GM12878 (cell line): ENCODE measurements at regions not wholly inside any gene's neighbourhood (a gene's known extent, or its start where the extent isn't known, plus 50 kb on each side); places are given as distances from the start of the nearest gene placed in this dataset.

Experiments
- ATF3 ChIP-seq: IDR thresholded peaks from 2 replicates; pipeline ENCODE4 v1.6.1; 2011; ENCODE audit warnings: low read depth, mild to moderate bottlenecking, low read length, moderate library complexity, borderline replicate concordance; ENCODE audit errors: extremely low read depth
- CTCF ChIP-seq, 3 experiments: IDR thresholded peaks in 2 of 3; conservative IDR thresholded peaks in 1 of 3; 2 replicates each; pipeline ENCODE4 v1.5.1; 2011; ENCODE audit warnings: low read depth in 3 of 3, low read length in 3 of 3, mild to moderate bottlenecking in 3 of 3, control low read depth in 2 of 3, moderate library complexity in 2 of 3, inconsistent platforms in 1 of 3, mixed read lengths in 1 of 3; ENCODE audit not compliant: control insufficient read depth in 2 of 3, insufficient read depth in 1 of 3; ENCODE audit errors: extremely low read depth in 1 of 3
- E2F8 ChIP-seq: fragments of 450-650 bp; IDR thresholded peaks from 2 replicates; pipeline ENCODE4 v1.6.1; 2018; ENCODE audit warnings: mild to moderate bottlenecking, low read depth, moderate library complexity; ENCODE audit not compliant: partially characterized antibody
- EP300 ChIP-seq, 2 experiments: fragments of 150-350 bp in 1 of 2; IDR thresholded peaks; 2 replicates each; pipeline ENCODE4 v1.6.1; 2011 to 2012; ENCODE audit warnings: low read depth in 2 of 2, low read length in 2 of 2, borderline replicate concordance in 1 of 2, improper control_type of control experiment in 1 of 2, inconsistent platforms in 1 of 2; ENCODE audit not compliant: control insufficient read depth in 1 of 2
- EZH2 ChIP-seq: IDR thresholded peaks from 2 replicates; pipeline ENCODE4 v1.6.1; 2012; ENCODE audit warnings: low read depth, mild to moderate bottlenecking, control low read depth, inconsistent platforms, low read length, borderline replicate concordance; ENCODE audit not compliant: control insufficient read depth
- JUNB ChIP-seq: IDR thresholded peaks from 2 replicates; pipeline ENCODE4 v1.6.1; 2016; ENCODE audit warnings: antibody characterized with exemption, mild to moderate bottlenecking
- SIX5 ChIP-seq: IDR thresholded peaks from 2 replicates; pipeline ENCODE4 v1.6.1; 2011; ENCODE audit warnings: mild to moderate bottlenecking, low read depth, low read length, moderate library complexity; ENCODE audit not compliant: severe bottlenecking
- SP1 ChIP-seq: IDR thresholded peaks from one replicate; pipeline ENCODE4 v1.6.1; 2011; ENCODE audit warnings: low read depth, low read length
- SUZ12 ChIP-seq: fragments of 200-600 bp; sonication (generic); IDR thresholded peaks from one replicate; pipeline ENCODE4 v1.6.1; 2018; ENCODE audit warnings: antibody characterized with exemption, mild to moderate bottlenecking; ENCODE audit not compliant: unreplicated experiment
- TAF1 ChIP-seq: IDR thresholded peaks from 2 replicates; pipeline ENCODE4 v1.6.1; 2011; ENCODE audit warnings: mild to moderate bottlenecking, low read depth, low read length, borderline replicate concordance
- TF ChIP-seq, protein P1 (sequence below): fragments of 450-650 bp; IDR thresholded peaks from 2 replicates; pipeline ENCODE4 v1.6.1; 2016; ENCODE audit warnings: mild to moderate bottlenecking, moderate library complexity, borderline replicate concordance
- TF ChIP-seq, protein P2 (sequence below): IDR thresholded peaks from 2 replicates; pipeline ENCODE4 v1.6.1; 2012; ENCODE audit warnings: low read depth, low read length, improper control_type of control experiment

GRCh38 chr18:42545825-42546224 lies 569.7 kb downstream of the RIT2 start:
- TF ChIP-seq, protein P1, sequence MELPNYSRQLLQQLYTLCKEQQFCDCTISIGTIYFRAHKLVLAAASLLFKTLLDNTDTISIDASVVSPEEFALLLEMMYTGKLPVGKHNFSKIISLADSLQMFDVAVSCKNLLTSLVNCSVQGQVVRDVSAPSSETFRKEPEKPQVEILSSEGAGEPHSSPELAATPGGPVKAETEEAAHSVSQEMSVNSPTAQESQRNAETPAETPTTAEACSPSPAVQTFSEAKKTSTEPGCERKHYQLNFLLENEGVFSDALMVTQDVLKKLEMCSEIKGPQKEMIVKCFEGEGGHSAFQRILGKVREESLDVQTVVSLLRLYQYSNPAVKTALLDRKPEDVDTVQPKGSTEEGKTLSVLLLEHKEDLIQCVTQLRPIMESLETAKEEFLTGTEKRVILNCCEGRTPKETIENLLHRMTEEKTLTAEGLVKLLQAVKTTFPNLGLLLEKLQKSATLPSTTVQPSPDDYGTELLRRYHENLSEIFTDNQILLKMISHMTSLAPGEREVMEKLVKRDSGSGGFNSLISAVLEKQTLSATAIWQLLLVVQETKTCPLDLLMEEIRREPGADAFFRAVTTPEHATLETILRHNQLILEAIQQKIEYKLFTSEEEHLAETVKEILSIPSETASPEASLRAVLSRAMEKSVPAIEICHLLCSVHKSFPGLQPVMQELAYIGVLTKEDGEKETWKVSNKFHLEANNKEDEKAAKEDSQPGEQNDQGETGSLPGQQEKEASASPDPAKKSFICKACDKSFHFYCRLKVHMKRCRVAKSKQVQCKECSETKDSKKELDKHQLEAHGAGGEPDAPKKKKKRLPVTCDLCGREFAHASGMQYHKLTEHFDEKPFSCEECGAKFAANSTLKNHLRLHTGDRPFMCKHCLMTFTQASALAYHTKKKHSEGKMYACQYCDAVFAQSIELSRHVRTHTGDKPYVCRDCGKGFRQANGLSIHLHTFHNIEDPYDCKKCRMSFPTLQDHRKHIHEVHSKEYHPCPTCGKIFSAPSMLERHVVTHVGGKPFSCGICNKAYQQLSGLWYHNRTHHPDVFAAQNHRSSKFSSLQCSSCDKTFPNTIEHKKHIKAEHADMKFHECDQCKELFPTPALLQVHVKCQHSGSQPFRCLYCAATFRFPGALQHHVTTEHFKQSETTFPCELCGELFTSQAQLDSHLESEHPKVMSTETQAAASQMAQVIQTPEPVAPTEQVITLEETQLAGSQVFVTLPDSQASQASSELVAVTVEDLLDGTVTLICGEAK, result no peak
- TF ChIP-seq SP1 (no peak), SIX5 (no peak), ATF3 (no peak), SUZ12 (no peak), EZH2 (no peak), TAF1 (no peak), CTCF (IDR thresholded peaks at IDR 0.05 in 2 of 3, conservative IDR thresholded peaks at IDR 0.05 in 1 of 3; ENCODE audit: control insufficient read depth in 2 of 3, extremely low read depth in 1 of 3, insufficient read depth in 1 of 3, low read depth in 3 of 3, low read length in 3 of 3) (no peak), EP300 (IDR thresholded peaks at IDR 0.05; ENCODE audit: borderline replicate concordance in 1 of 2, control insufficient read depth in 1 of 2, low read depth in 2 of 2, low read length in 2 of 2) (no peak), E2F8 (no peak), JUNB (no peak)
- TF ChIP-seq, protein P2, sequence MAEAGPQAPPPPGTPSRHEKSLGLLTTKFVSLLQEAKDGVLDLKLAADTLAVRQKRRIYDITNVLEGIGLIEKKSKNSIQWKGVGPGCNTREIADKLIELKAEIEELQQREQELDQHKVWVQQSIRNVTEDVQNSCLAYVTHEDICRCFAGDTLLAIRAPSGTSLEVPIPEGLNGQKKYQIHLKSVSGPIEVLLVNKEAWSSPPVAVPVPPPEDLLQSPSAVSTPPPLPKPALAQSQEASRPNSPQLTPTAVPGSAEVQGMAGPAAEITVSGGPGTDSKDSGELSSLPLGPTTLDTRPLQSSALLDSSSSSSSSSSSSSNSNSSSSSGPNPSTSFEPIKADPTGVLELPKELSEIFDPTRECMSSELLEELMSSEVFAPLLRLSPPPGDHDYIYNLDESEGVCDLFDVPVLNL, result no peak
